Fibroblast of mammary gland (primary cell): ENCODE measurements at regions not wholly inside any gene's neighbourhood (a gene's known extent, or its start where the extent isn't known, plus 50 kb on each side); places are given as distances from the start of the nearest gene placed in this dataset.

Experiments used
- DNase-seq: peaks from one replicate; pipeline ENCODE4 v3.0.0-alpha.2; 2010; ENCODE audit warnings: low read depth
- H3K4me3 ChIP-seq: 2 replicates; pipeline ENCODE4 v1.5.1; 2011; ENCODE audit warnings: low read depth, mild to moderate bottlenecking, low read length, moderate library complexity; ENCODE audit not compliant: control insufficient read depth
- TF ChIP-seq, protein P1 (sequence below): conservative IDR thresholded peaks from 2 replicates; pipeline ENCODE4 v1.5.1; 2011; ENCODE audit warnings: low read depth, low read length, inconsistent platforms; ENCODE audit not compliant: control insufficient read depth, insufficient read depth

DNA sequence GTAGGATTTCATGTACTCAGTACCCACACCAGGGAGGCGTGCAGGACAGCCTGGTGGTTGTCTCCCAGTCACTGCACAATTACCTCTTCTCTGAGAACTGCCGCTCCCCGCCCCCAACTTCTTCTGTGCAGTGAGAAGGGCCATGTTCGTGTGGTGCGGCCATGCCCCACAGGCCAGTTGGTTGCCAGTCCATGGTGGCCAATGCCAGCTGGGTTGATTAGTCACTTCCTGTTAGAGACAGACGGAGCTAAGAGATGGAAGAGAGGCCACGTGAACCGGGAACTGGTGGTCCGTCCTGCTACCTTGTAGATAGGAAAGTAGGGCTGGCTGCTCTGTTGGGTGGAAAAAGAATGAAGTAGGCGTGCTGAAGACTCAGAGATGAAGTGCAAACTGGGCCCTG is 206.5 kb downstream of the ABCC12 start:
- TF ChIP-seq, protein P1, sequence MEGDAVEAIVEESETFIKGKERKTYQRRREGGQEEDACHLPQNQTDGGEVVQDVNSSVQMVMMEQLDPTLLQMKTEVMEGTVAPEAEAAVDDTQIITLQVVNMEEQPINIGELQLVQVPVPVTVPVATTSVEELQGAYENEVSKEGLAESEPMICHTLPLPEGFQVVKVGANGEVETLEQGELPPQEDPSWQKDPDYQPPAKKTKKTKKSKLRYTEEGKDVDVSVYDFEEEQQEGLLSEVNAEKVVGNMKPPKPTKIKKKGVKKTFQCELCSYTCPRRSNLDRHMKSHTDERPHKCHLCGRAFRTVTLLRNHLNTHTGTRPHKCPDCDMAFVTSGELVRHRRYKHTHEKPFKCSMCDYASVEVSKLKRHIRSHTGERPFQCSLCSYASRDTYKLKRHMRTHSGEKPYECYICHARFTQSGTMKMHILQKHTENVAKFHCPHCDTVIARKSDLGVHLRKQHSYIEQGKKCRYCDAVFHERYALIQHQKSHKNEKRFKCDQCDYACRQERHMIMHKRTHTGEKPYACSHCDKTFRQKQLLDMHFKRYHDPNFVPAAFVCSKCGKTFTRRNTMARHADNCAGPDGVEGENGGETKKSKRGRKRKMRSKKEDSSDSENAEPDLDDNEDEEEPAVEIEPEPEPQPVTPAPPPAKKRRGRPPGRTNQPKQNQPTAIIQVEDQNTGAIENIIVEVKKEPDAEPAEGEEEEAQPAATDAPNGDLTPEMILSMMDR: no peak
- no peak for DNase-seq
- no peak overlapping the region for H3K4me3 ChIP-seq

DNA sequence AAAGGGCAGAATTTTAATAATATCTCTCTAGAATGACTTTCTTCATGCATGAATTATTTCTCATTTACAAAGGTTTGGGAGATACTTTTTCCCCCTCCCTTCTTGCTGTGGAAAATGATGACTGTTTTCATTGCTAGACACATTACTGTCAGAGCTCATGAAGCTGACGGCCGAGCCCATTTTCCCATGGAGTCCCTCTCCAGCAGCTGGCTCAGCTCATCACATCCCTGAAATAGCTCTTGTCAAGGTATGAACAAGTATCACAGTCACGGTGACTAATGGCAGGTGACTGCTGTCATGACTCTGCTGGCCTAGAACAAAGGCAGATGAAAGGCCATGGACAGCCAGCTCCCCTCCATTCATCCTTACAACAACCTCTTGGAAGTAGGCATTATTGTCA is 208.1 kb downstream of the ABCC12 start:
- no peak overlapping the region for H3K4me3 ChIP-seq
- TF ChIP-seq, protein P1: no peak
- no peak for DNase-seq

DNA sequence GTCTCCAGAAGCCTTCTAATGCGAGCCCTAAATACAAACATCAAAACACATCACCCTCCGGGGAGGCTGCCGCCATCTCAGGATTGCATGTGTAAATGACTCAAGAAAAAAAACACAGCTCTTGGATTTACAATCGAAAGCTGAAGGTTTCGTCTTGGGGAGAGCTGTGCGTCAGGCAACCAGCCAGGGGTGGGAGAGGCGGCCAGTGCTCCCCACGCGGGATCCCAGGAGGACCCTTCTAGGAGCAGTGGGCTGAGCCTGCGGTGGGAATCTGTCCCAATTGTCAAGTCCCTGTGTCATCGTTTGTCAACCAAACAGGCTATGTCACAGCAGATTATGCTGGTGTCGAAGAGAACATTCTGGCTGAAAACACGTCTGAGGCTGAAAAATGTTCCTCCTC is 209.7 kb downstream of the ABCC12 start:
- H3K4me3 ChIP-seq: no peak overlapping the region
- TF ChIP-seq, protein P1: no peak
- no peak for DNase-seq

DNA sequence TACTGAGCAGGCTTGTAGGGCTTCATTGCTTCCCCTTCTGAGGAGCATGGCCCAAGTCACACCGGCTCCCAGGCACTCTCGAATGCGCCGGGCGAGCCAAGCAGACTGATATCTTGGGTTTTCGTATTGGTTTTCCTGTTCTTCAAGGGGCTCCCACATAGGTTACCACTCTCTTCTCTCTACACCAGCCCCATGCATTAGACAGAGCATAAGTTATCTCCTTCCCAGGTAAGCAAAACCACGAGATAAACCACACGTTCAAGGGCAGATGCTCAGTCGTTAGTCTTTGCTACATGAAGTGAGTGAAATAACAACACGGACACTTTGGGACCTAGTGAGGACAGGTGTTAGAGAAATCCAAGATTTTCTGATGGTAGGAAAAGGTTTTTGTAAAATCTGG is 211.2 kb downstream of the ABCC12 start:
- H3K4me3 ChIP-seq: no peak overlapping the region
- TF ChIP-seq, protein P1: no peak
- DNase-seq: no peak

DNA sequence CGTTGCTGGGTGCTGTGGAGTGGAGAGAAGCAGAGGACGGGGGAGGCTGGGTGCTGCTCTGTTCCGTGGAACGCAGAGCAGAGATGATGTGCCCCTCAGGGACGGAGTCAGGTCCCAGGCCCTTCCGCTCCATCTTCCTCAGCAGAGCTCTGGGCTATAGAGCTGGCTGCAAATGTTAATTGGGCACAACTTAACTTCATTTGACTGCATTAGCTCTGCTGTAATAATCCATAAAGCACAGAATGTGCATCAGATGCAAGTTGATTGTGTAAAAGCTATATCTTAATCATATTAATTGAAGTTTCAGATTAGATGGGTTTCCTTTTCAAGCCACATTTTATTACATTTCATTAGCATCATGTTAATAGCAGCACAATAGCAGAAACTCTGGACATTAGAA is 212.6 kb downstream of the ABCC12 start:
- TF ChIP-seq, protein P1: no peak
- DNase-seq: no peak
- H3K4me3 ChIP-seq: no peak overlapping the region

DNA sequence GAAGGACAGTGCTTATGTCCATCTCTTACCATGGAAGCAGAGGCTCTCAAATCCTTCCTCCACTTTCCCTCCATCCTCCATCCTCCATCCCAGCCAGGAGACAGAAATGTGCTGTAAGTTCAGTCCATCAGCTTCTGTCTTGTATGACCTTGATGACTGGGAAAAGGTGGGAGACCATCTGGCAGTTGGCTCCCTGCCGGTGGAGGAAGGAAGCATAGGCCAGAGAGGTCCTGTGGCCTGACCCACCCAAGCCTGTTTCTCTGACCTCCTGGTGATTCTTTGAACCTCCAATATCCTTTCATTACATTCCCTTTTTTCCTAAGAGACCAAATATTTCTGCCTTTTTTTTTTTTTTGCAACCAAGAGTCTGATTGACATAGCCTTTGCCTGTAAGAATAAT is 215.3 kb downstream of the ABCC12 start:
- TF ChIP-seq, protein P1: no peak
- DNase-seq: no peak
- H3K4me3 ChIP-seq: no peak overlapping the region

DNA sequence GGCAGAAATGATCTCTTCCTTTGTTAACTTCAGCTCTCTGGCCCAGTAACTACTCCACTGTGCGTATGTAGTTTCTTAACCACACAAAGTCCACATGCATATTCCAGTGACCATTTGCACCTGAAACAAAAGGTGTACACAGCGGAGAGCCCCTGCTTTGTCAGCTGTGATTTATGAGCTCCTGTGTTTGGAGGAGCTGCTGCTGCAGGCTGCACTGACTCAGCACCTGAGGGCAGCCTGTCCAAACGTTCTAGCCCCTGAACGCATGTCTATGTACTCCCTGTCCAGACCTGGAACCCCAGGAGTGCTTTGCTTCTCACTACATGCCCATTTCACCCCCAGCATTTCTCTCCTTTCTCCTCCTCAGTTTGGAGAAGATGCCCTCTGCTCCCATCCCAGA is 216.1 kb downstream of the ABCC12 start:
- no peak for DNase-seq
- H3K4me3 ChIP-seq: no peak overlapping the region
- TF ChIP-seq, protein P1: no peak
